Stomach (tissue), 4 donors: ENCODE measurements at regions not wholly inside any gene's neighbourhood (a gene's known extent, or its start where the extent isn't known, plus 50 kb on each side); places are given as distances from the start of the nearest gene placed in this dataset.

Experiments used
- CTCF ChIP-seq, 7 experiments: fragments of 450-650 bp in 4 of 7; fragments of 200-600 bp in 3 of 7; sonication (generic) in 3 of 7; IDR thresholded peaks; one replicate each; pipeline ENCODE4 v1.5.1; 2016 to 2019; ENCODE audit warnings: antibody characterized with exemption in 7 of 7, control low read depth in 2 of 7, mild to moderate bottlenecking in 1 of 7
- POLR2A ChIP-seq, 4 donors: fragments of 450-650 bp; IDR thresholded peaks; one replicate each; pipeline ENCODE4 v1.6.1; 2016; ENCODE audit warnings: antibody characterized with exemption in 4 of 4, control low read depth in 2 of 4, mild to moderate bottlenecking in 1 of 4, moderate library complexity in 1 of 4

- TF ChIP-seq POLR2A (IDR thresholded peaks at IDR 0.05): no peak
- TF ChIP-seq CTCF (IDR thresholded peaks at IDR 0.05): no peak
These were observed 509.8 kb upstream of the MGMT start for GRCh38 chr10:128957221-128957620.
